H9 (cell line): ENCODE measurements at regions not wholly inside any gene's neighbourhood (a gene's known extent, or its start where the extent isn't known, plus 50 kb on each side); places are given as distances from the start of the nearest gene placed in this dataset.

Experiments used
- DNase-seq: peaks from one replicate; pipeline ENCODE4 v3.0.0-alpha.2; 2017
- H2AFZ ChIP-seq: one replicate; pipeline ENCODE4 v1.6.1; 2013; ENCODE audit warnings: mild to moderate bottlenecking, low read length, control low read depth, moderate library complexity
- H2AK5ac ChIP-seq: 2 replicates; pipeline ENCODE4 v1.6.1; 2013; ENCODE audit warnings: low read length, control low read depth, mixed read lengths; ENCODE audit not compliant: insufficient read length
- H2BK120ac ChIP-seq: one replicate; pipeline ENCODE4 v1.6.1; 2013; ENCODE audit warnings: low read depth, mild to moderate bottlenecking, low read length, control low read depth, inconsistent platforms; ENCODE audit not compliant: poor library complexity, severe bottlenecking
- H2BK12ac ChIP-seq: 2 replicates; pipeline ENCODE4 v1.6.1; 2013; ENCODE audit warnings: low read length, control low read depth, mixed read lengths, low read depth; ENCODE audit not compliant: insufficient read length
- H2BK15ac ChIP-seq: 2 replicates; pipeline ENCODE4 v1.6.1; 2013; ENCODE audit warnings: low read depth, low read length, control low read depth
- H2BK20ac ChIP-seq: one replicate; pipeline ENCODE4 v1.6.1; 2013; ENCODE audit warnings: low read depth, mild to moderate bottlenecking, low read length, control low read depth, inconsistent platforms; ENCODE audit not compliant: poor library complexity, severe bottlenecking
- H2BK5ac ChIP-seq: 2 replicates; pipeline ENCODE4 v1.6.1; 2013; ENCODE audit warnings: low read length, control low read depth, mixed read lengths; ENCODE audit not compliant: insufficient read length
- H3K14ac ChIP-seq: 2 replicates; pipeline ENCODE4 v1.6.1; 2013; ENCODE audit warnings: low read length, control low read depth; ENCODE audit not compliant: insufficient read depth
- H3K18ac ChIP-seq: 2 replicates; pipeline ENCODE4 v1.6.1; 2013; ENCODE audit warnings: low read depth, mild to moderate bottlenecking, mixed read lengths, low read length, control low read depth; ENCODE audit not compliant: insufficient read length
- H3K23ac ChIP-seq: 2 replicates; pipeline ENCODE4 v1.6.1; 2013; ENCODE audit warnings: low read length, control low read depth, mixed read lengths, low read depth; ENCODE audit not compliant: insufficient read length
- H3K23me2 ChIP-seq: 2 replicates; pipeline ENCODE4 v1.6.1; 2013; ENCODE audit warnings: low read depth, mild to moderate bottlenecking, mixed read lengths, low read length, control low read depth; ENCODE audit not compliant: insufficient read length, poor library complexity, severe bottlenecking
- H3K27ac ChIP-seq: 2 replicates; pipeline ENCODE4 v1.5.1; 2013; ENCODE audit warnings: low read length, control low read depth, mixed read lengths, low read depth; ENCODE audit not compliant: insufficient read length
- H3K27me3 ChIP-seq: 2 replicates; pipeline ENCODE4 v1.6.1; 2013; ENCODE audit warnings: low read length, control low read depth, inconsistent platforms; ENCODE audit not compliant: insufficient read depth
- H3K4ac ChIP-seq: 2 replicates; pipeline ENCODE4 v1.6.1; 2013; ENCODE audit warnings: low read depth, mild to moderate bottlenecking, control low read depth, inconsistent platforms, low read length, moderate library complexity
- H3K4me1 ChIP-seq: 2 replicates; pipeline ENCODE4 v1.6.1; 2013; ENCODE audit warnings: low read length, control low read depth, inconsistent platforms; ENCODE audit not compliant: insufficient read depth
- H3K4me2 ChIP-seq: 2 replicates; pipeline ENCODE4 v1.6.1; 2013; ENCODE audit warnings: low read length, control low read depth, mixed read lengths; ENCODE audit not compliant: insufficient read length, insufficient read depth
- H3K56ac ChIP-seq: 2 replicates; pipeline ENCODE4 v1.6.1; 2013; ENCODE audit warnings: low read depth, mild to moderate bottlenecking, mixed read lengths, low read length, control low read depth; ENCODE audit not compliant: insufficient read length
- H3K79me1 ChIP-seq: 2 replicates; pipeline ENCODE4 v1.6.1; 2013; ENCODE audit warnings: low read depth, mild to moderate bottlenecking, moderate library complexity, low read length, control low read depth, inconsistent platforms; ENCODE audit not compliant: insufficient read depth, poor library complexity, severe bottlenecking
- H3K79me2 ChIP-seq: 2 replicates; pipeline ENCODE4 v1.6.1; 2013; ENCODE audit warnings: low read length, control low read depth, inconsistent platforms; ENCODE audit not compliant: insufficient read depth
- H3K9ac ChIP-seq: 2 replicates; pipeline ENCODE4 v1.6.1; 2013; ENCODE audit warnings: low read length, control low read depth, mixed read lengths; ENCODE audit not compliant: insufficient read length; ENCODE audit errors: extremely low read depth
- H3K9me3 ChIP-seq: one replicate; pipeline ENCODE4 v1.6.1; 2013; ENCODE audit warnings: low read depth, low read length, inconsistent platforms; ENCODE audit not compliant: control insufficient read depth
- H3T11ph ChIP-seq: one replicate; pipeline ENCODE4 v1.6.1; 2013; ENCODE audit warnings: mild to moderate bottlenecking, low read length, control low read depth, inconsistent platforms
- H4K20me1 ChIP-seq: one replicate; pipeline ENCODE4 v1.6.1; 2013; ENCODE audit not compliant: control insufficient read depth, insufficient read length, insufficient read depth
- H4K5ac ChIP-seq: 2 replicates; pipeline ENCODE4 v1.6.1; 2013; ENCODE audit warnings: low read depth, mild to moderate bottlenecking, mixed read lengths, low read length, control low read depth; ENCODE audit not compliant: insufficient read length
- H4K8ac ChIP-seq: replicated peaks from 2 replicates; pipeline ENCODE4 v1.6.1; 2013; ENCODE audit warnings: low read length, control low read depth, mixed read lengths, low read depth; ENCODE audit not compliant: insufficient read length
- H4K91ac ChIP-seq: 2 replicates; pipeline ENCODE4 v1.6.1; 2013; ENCODE audit warnings: low read depth, mild to moderate bottlenecking, moderate library complexity, mixed read lengths, low read length, control low read depth; ENCODE audit not compliant: insufficient read length
- H3K27ac Mint-ChIP-seq, 3 experiments: 2 replicates in 2 of 3; 3 replicates in 1 of 3; pipeline ENCODE4 v1.8.0; 2020 to 2021; ENCODE audit warnings: mixed read lengths in 3 of 3, mild to moderate bottlenecking in 1 of 3, moderate library complexity in 1 of 3
- H3K27me3 Mint-ChIP-seq: 2 replicates; pipeline ENCODE4 v1.8.0; 2021; ENCODE audit warnings: low read depth, mild to moderate bottlenecking, moderate library complexity, mixed read lengths
- H3K36me3 Mint-ChIP-seq, 3 experiments: 2 replicates in 2 of 3; 3 replicates in 1 of 3; pipeline ENCODE4 v1.8.0; 2020 to 2021; ENCODE audit warnings: low read depth in 3 of 3, mixed read lengths in 3 of 3; ENCODE audit not compliant: insufficient read depth in 1 of 3
- H3K4me1 Mint-ChIP-seq, 2 experiments: 2 replicates each; pipeline ENCODE4 v1.8.0; 2020; ENCODE audit warnings: mixed read lengths in 2 of 2
- H3K4me3 Mint-ChIP-seq, 2 experiments: 2 replicates in 1 of 2; 3 replicates in 1 of 2; pipeline ENCODE4 v1.8.0; 2020 to 2021; ENCODE audit warnings: mild to moderate bottlenecking in 2 of 2, mixed read lengths in 2 of 2, moderate library complexity in 1 of 2
- H3K9me3 Mint-ChIP-seq, 2 experiments: 2 replicates in 1 of 2; 3 replicates in 1 of 2; pipeline ENCODE4 v1.8.0; 2020; ENCODE audit warnings: mild to moderate bottlenecking in 2 of 2, mixed read lengths in 2 of 2, moderate library complexity in 1 of 2
- WGBS: extraction: QIAGEN DNeasy Blood & Tissue Kit; methylation state at CpG from one replicate; pipeline ENCODE4 v1.1.7; 2013; ENCODE audit warnings: missing lambda C conversion rate, low lambda C conversion rate, mixed read lengths; ENCODE audit not compliant: insufficient read length; ENCODE audit errors: extremely low coverage; 5-methylcytosine and 5-hydroxymethylcytosine counted together
- TF ChIP-seq, protein P1 (sequence below): fragments of 200-600 bp; sonication (generic); conservative IDR thresholded peaks from 3 replicates; pipeline ENCODE4 v1.8.0; 2021; ENCODE audit warnings: antibody characterized with exemption, mild to moderate bottlenecking

DNA sequence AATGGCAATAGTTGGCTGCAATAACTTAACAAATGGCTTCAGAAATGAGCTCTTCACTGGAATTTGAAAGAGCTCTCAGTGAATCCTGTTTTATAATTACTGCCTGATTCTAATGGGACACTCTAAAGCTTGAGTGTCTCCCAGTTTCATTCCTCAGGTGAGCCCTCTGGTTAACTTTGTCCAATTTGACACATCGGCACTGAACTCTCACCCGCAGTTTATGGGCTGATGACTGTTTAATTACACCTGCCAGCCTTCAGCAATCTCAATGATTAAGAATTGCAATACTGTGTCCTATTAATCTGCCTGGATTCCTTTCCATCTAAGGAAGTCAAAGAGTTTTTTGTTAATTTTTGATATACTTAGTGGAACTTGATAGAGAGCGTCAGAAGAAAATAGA, 110.7 kb upstream of the NABP1 start:
- Histone ChIP-seq H4K91ac (no peak overlapping the region), H3K18ac (no peak overlapping the region), H3K27me3 (no peaks in the 10 kb centered on the region), H3K79me2 (no peaks in the 10 kb centered on the region), H3K4me1 (no peaks in the 10 kb centered on the region), H2BK20ac (no peak overlapping the region), H2AFZ (no peak overlapping the region), H3K23me2 (no peaks in the 10 kb centered on the region), H3K56ac (no peak overlapping the region), H2BK5ac (no peak overlapping the region), H4K5ac (no peak overlapping the region), H2AK5ac (no peak overlapping the region), H3K4me2 (no peak overlapping the region), H2BK120ac (no peak overlapping the region), H3K9ac (no peak overlapping the region), H3K4ac (no peak overlapping the region), H3K14ac (no peak overlapping the region), H3K79me1 (no peaks in the 10 kb centered on the region), H3K23ac (no peak overlapping the region), H2BK12ac (no peak overlapping the region), H2BK15ac (no peak overlapping the region), H3K9me3 (no peaks in the 10 kb centered on the region), H3T11ph (no peak overlapping the region), H4K8ac (no peak overlapping the region), H4K20me1 (no peaks in the 10 kb centered on the region), H3K27ac (no peak overlapping the region)
- no CpG with 5 or more reads among the region's 3 CpGs for WGBS
- H3K27me3 Mint-ChIP-seq, result no peaks in the 10 kb centered on the region
- TF ChIP-seq, protein P1, sequence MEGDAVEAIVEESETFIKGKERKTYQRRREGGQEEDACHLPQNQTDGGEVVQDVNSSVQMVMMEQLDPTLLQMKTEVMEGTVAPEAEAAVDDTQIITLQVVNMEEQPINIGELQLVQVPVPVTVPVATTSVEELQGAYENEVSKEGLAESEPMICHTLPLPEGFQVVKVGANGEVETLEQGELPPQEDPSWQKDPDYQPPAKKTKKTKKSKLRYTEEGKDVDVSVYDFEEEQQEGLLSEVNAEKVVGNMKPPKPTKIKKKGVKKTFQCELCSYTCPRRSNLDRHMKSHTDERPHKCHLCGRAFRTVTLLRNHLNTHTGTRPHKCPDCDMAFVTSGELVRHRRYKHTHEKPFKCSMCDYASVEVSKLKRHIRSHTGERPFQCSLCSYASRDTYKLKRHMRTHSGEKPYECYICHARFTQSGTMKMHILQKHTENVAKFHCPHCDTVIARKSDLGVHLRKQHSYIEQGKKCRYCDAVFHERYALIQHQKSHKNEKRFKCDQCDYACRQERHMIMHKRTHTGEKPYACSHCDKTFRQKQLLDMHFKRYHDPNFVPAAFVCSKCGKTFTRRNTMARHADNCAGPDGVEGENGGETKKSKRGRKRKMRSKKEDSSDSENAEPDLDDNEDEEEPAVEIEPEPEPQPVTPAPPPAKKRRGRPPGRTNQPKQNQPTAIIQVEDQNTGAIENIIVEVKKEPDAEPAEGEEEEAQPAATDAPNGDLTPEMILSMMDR, result no peak
- peaks cover 5 to 8% of the 10 kb centered on the region in 2 experiments for H3K4me1 Mint-ChIP-seq
- no peaks in the 10 kb centered on the region; a peak in 1 of 5 replicates for H3K9me3 Mint-ChIP-seq
- H3K4me3 Mint-ChIP-seq, result no peak overlapping the region
- no peak overlapping the region for H3K27ac Mint-ChIP-seq
- H3K36me3 Mint-ChIP-seq, result no peaks in the 10 kb centered on the region
- no peak for DNase-seq
